HG03064 (cell line): ENCODE measurements at regions not wholly inside any gene's neighbourhood (a gene's known extent, or its start where the extent isn't known, plus 50 kb on each side); places are given as distances from the start of the nearest gene placed in this dataset.
A peak's percentile ranks its signal among the peaks of the same experiment; 100 is the strongest.
"Not testable (repeated sequence)": the region's sequence is repeated elsewhere in the genome, so short reads cannot be mapped to it uniquely, and the experiment has no call there.

Experiments
- ATAC-seq: cut with Tn5 transposase; IDR thresholded peaks from one replicate; pipeline ENCODE4 v1.9.1; 2021; ENCODE audit warnings: low read depth; ENCODE audit not compliant: unreplicated experiment

DNA sequence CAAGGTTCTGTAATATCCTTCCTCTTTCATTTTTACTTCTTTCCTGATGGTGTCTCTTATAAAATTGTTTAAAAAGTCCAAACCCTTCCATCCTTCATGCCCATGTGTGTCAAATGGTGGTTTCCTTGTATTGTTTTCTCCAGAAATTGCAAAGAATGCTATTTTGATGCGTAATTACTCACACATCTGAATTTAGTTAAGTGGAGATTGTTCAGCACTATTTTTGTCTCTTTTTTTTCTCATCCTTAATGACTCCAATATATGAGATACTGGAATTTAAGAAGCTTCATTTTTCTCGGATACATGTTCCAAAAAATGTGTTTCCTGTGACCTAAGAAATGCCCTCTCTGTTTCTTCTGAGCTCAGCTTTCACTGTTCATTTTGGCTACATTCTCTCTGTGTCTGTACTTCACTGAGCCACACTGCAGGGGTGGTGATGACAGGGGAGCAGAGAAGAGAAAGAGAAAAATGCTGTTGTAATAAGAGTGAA is 799.8 kb downstream of the DIPK2A start:
- no peak for ATAC-seq

DNA sequence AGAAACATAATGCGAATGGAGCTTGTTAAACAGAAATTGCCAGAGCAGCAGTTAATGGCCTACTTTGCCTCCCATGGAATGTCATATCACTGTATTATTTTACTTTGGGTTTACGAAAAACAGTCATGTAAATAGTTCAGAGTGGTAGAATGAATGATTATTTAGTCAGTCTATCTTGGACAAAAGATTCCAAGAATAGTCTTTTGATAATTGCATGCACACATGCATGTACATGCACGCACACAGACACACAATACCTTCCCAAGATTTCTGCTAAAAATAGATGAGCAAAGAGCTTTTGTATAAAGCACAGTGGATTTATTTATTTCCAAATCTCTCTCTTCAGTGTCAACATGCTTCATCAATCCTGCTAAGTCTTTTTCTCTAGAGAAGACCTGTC is 800.7 kb downstream of the DIPK2A start:
- ATAC-seq: no peak

DNA sequence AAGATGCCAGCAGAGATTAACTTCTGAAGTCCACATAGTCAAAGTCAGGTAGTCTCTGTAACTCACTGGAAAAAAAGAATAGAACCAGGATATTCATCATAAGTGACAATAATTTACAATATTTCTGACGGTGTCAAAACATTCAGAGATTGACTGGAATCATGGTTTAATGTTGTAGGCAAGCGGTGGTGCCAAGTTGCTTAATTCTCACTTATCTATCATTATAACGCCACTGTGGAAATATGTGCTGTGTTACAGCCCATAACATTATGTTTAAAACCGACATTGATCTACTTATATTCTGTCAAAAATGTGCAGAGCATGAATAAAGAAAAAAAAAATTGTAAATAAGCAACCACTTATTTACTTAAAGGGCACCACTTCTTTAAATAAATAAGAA is 801.7 kb downstream of the DIPK2A start:
- no peak for ATAC-seq

DNA sequence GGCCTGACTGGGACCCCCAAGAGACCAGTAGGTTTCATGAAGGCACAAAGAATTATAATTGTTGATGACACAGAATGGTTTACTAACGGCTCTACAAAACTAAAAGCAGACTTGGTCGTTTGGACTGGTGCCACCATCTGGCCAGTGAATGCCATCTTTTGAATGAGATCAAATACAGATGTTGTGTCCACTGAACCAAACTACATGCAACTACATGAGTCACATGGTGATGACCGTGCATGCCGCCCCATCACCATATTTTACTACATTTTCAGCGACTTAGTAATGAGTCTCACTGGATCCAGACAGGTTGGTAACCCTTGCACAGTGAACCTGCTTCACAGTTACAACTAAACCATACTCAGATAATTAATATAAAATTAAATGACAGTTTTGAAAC is 803.3 kb downstream of the DIPK2A start:
- ATAC-seq: no peak

DNA sequence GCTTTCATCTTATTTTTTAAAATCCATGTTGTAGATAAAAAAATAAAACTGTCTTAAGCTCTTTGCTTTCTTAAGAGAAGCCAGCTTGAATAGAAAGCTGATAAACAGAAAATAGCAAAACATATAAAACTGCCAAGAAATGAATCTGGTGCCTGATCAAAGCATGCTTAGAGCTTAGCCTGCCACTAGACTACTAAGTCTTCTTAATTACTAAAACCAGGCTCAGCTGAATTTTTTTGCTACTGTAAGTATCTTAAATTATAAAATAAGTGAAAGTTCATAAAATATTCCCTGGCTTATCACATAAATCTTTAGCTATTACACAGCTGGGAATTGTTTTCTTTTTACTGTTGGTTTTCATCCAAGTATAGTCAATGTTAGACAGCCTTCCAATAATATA is 803.9 kb downstream of the DIPK2A start:
- ATAC-seq: no peak

DNA sequence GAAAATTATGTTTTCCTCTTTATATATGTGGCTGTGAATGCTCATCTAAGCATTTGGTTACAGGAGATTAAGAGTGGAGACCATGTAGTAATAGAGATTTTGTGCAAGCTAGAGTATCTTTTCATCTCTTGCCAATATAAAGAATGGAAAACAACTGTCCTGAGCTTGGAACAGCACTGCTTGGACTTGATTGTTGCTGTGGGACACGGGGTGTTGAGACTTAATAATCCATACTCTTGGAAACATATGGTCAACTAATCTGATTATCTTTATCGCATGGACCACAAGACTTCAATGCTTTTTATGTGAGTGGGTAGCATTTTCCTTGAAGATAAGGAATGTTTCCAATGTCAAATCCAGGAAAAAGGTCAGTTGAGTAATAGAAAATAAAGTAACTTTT is 806.3 kb downstream of the DIPK2A start:
- ATAC-seq: no peak

DNA sequence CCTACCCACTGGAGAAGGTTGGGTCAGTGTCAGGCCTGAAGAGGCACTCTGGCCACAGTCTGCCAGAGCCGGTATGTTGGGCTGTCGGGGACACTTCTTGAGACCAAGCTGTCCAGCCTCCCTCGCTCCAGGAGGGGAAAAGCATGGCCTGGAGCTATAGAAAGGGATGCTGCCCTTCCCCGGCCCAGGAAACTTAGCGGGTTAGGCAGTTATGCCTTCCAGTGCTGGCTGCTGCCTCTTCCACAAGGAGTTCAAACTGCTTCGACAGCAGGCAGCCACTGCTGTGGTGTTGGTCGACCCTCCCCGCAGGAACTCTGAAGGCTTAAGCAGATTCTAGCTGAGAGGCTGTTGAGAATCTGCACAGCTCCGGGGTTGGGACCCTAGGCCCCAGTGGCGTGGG is 819.4 kb downstream of the DIPK2A start:
- no peak for ATAC-seq

DNA sequence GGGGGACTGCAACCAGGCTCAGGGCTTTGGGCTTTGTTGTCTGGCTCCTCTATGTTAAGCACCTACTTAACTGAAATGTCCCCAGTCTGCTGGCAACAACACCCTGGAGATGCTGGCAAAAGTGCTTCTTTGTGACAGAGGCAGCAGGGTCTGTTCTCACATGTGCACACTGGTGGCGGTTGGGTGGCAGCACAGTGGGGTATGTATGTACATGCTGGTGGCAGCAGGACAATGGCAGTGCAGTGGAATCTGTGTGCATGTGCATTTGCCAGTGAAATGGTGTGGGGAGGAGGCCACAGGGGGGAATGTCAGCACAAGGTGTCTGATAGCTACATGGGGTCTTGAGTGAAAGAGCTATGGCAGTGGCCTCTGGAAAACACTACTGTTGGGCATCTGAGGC is 830.3 kb downstream of the DIPK2A start:
- no peak for ATAC-seq

DNA sequence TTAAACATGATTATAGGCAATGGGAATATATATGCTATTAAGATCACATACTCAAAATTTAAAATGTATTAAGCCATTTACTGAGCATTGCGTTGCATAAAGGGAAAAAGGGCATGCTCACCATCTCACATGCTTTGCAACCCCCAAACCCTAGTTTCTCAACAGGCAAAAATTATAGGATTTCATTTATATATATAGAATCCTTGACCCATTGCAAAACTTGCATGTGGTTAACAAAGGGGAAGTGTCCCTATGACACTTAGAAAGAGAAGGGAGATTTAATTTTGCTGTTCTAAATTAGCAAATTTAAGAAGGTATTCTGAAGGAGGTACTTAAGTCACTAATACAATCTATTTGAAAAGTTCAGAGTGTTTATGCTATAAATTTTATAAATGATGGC is 837.8 kb downstream of the DIPK2A start:
- ATAC-seq: no peak

DNA sequence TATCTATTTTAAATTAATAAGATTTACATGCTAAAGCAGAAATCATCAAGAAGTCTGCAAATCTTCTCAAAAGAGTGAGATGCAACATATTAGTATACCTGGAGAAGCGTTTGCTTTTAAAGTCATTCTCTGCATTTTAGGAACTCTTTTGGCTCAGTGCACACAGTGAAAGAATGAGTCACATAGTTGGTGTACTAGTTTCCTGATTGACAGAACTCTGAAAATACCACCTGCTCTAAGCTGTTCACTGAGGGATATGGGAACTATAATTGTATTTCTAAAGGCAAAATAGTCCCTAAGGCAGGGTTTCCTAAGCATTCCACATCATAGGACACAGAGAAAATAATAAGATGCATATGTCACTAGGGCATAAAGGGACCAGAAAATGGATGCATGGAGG is 838.5 kb downstream of the DIPK2A start:
- peak; percentile 77 for ATAC-seq

DNA sequence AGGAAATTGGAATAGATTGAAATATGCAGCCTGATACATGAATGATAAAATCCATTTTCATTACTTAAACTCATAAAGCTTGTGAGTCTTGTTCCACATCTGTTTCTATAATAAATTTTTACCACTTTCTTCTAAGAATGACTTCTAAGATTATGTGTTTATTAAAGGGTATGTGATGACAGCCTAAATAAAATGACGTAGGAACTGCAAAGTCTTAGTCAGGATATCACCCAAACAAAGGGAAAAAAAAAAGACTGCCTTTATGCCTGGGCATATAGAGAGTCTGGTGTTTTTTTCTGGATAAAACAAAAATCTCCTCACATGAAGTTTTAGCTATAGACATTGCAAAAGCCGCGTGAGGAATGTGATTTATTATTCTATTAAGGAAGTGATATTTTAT is 844.0 kb downstream of the DIPK2A start:
- no peak for ATAC-seq

DNA sequence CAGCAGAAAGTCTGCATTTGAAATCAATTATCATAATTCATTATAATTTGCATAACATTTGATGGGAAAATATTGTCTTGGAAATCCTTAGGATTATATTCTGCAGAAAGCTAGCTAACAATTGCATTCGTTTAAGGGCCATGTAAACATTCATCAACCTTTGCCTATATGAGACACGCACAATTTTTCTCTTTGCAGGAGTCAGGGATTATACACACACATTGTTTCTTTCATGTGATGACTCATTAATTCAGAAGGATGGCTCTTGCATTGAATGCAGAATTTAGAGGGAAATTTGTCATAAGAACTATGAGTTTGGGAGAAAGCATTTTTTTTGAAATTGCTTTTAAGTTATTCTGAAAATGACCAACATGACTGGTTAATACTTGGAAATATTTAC is 844.7 kb downstream of the DIPK2A start:
- no peak for ATAC-seq

DNA sequence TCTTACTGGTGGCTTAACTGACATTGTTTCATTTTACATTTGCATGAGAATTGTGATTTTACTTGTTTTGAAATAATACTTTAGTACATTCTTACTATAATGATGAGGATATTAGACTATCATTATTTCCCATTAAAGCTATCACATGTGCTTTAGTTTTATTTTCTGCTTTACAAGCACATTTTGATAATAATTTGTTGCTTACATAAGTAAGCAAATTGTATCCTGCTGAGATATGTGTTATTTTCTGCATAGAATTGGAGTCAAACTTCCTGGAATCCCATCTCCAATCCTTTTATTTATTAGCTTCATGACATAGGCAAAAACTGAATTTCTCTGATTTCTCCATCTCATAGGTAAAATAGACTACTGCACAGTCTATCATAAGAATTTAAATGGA is 847.4 kb downstream of the DIPK2A start:
- no peak for ATAC-seq

DNA sequence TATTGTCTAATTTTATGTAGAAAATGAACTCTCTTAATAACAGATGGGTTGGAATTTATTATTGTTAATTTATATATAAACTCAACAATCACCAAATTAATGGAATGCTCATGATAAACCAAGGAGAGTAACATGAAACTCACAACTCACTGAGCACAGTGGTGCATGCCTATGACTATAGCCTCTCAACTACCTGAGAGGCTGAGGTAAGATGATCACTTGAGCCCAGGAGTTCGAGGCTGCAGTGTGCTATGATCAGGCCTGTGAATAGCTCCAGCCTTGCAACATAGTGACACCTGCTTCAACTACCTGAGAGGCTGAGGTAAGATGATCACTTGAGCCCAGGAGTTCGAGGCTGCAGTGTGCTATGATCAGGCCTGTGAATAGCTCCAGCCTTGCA is 848.6 kb downstream of the DIPK2A start:
- not testable (repeated sequence) for ATAC-seq

DNA sequence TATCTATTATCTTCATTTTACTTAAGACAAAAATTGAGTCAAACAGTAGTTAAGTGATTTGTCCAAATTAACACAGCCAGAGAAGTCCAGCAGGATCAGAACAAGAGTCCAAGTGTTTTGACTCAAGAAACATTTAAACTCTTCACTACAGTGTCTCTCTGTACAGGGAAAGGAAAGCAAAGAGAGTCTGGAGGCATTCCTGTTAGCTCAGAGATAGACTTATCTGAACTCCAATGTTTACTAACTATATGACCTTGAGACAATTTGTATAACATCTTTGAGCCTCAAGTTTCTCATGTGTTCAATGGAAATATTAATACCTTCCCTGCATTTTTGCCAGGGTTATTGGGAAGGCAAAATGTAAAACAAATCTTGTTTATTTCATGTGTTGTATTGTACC is 849.1 kb downstream of the DIPK2A start:
- no peak for ATAC-seq

DNA sequence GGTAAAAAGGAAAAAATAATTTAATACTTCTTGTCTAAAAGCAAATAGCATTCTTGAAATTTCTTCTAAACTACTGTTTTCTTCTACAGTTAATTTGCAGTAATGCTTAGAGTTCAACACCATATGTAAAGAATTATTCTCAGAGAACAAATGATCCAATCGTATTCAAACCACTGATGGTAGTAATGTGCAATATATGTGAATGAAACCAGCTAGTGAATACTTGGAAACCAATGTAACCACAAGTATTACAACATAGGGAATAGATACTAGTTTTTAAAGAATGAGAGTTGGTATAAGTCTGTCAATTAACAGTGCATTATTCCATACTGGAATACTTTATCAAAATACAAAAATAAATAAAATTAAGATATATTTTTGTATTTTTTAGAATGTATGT is 850.0 kb downstream of the DIPK2A start:
- no peak for ATAC-seq

DNA sequence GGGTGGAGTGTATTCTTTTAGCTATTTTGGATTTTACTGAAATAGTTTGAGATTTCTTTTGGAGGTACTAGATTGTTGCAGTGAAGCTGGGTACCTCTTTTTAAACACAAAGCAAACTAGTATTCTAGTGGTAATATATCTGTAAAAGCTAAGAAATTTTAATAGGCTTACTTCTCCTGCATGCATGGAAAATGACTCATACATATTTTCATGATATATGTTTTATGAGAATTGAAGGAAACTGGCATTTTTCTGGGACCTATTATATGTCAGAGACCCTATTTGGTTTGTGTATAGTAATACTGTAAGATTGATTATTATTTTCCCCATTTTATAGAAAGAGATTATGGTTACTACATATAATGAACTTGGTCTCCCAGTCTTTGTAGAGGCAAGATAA is 851.0 kb downstream of the DIPK2A start:
- no peak for ATAC-seq

DNA sequence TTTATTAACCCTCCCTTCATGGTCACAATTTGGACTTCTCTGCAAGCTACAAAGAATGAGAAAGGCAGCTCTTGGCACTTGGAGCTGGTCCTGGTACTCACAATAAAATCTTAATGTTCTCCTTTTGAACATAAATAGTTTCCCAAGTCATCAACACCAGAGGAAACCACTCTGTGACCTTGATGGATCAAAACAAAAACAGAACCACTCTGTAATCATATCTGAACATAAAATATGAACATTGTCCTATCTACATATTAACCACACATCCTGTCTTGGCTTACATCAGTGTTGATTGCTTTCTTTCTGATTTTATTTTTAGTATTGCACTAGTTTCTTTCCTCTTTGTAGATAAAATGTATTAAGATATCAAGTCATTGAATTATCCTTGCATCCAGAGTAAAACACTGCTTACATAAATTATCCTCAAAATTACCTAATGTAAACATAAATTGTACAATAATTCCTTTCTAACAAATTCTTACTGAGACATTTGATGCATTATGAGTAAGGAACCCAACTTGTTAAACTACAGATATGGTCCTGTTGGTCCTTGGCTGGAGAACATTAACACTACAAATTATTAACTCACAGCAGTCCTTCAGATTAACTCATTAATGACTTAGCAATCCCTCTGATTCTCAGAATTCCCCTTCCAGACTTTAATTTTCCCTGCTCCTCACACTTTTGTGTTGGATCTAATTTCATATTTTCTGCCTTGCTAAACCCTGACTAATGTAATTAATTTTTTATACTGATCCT is 860.5 kb downstream of the DIPK2A start:
- no peak for ATAC-seq

DNA sequence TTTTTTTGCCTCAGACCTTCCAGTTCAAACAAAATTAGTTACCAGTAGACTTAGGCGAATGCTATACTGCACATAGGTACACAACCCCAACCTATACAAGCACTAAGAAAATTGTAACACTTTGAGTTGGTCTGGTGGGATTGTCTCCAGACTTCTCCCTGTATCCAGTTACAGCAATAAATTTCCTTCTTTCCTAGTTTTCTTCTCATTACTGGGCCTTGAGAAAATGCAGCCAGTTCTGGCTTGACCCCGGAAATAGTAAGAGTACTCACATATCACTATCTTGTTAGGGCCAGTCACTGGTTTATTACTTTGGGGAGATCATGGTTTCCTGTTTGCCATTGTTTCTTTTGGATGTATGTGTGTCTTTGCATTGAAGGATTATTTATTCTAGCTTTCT is 868.4 kb downstream of the DIPK2A start:
- ATAC-seq: no peak

DNA sequence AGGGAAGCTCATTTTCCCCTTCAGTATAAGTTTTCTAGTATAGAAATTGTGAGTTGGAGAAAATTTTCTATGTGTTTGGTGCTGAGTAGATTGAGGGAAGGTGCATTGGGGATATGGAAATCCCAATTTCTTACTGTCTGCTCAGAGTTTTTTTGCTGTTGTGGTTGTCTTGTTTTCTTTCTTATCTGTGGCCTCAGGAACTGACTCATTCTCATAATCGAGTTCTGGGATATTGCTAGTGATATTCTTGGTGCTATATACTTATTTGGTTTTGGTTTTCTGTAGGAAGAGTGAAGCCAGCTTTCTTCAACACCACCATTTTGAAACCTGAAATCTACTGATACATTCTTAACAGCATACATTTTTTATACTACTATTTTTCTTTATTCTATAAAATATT is 869.2 kb downstream of the DIPK2A start:
- ATAC-seq: no peak

DNA sequence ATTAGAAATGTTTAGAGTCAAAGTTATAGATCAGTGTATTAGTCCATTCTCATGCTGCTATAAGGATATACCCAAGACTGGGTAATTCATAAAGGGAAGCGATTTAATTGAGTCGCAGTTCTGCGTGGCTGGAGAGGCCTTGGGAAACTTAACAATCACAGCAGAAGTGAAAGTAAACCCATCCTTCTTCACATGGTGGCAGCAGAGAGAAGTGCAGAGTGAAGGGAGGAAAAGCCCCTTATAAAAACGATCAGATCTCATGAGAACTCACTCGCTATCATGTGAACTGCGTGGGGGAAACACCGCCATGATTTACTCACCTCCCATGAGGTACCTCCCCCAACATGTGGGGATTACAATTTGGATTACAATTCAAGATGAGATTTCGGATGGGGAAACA is 871.5 kb downstream of the DIPK2A start:
- ATAC-seq: no peak

DNA sequence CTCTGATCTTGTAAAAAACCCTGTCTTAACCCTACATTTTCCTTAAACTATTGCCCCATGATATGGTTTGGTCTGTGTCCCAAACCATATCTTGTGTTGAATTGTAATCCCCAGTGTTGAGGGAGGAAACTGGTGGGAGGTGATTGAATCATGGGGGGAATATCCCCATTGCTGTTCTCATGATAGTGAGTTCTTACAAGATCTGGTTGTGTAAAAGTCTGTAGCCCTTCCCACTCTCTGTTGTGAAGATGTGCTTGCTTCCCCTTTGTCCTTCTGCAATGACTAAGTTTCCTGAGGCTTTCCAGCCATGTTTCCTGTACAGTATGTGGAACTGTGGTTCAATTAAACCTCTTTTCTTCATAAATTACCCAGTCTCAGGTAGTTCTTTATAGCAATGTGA is 881.4 kb downstream of the DIPK2A start:
- no peak for ATAC-seq

DNA sequence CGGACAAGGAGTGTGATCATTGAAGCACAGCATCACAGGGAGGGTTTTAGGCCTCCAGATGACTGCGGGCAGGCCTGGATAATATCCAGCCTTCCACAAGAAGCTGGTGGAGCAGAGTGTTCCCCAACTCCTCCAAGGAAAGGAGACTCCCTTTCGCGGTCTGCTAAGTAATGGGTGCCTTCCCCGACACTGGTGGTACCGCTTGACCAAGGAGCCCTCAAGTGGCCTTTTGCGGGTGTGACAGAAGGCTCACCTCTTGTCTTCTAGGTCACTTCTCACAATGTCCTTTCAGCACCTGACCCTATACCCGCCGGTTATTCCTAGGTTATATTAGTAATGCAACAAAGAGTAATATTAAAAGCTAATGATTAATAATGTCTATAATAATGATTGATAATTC is 882.4 kb downstream of the DIPK2A start:
- not testable (repeated sequence) for ATAC-seq
